Mammary epithelial cell (primary cell): ENCODE measurements at regions not wholly inside any gene's neighbourhood (a gene's known extent, or its start where the extent isn't known, plus 50 kb on each side); places are given as distances from the start of the nearest gene placed in this dataset.

Experiments
- CTCF ChIP-seq, 2 donors: IDR thresholded peaks in 1 of 2; conservative IDR thresholded peaks in 1 of 2; 2 replicates each; pipeline ENCODE4 v1.5.1; 2011 to 2012; ENCODE audit warnings: inconsistent platforms in 2 of 2, low read length in 2 of 2, mild to moderate bottlenecking in 2 of 2, control low read depth in 1 of 2, low read depth in 1 of 2; ENCODE audit not compliant: insufficient read depth in 1 of 2; ENCODE audit errors: extremely low read depth in 1 of 2
- EZH2 ChIP-seq: IDR thresholded peaks from 2 replicates; pipeline ENCODE4 v1.6.1; 2012; ENCODE audit warnings: low read length, inconsistent platforms, borderline replicate concordance

DNA sequence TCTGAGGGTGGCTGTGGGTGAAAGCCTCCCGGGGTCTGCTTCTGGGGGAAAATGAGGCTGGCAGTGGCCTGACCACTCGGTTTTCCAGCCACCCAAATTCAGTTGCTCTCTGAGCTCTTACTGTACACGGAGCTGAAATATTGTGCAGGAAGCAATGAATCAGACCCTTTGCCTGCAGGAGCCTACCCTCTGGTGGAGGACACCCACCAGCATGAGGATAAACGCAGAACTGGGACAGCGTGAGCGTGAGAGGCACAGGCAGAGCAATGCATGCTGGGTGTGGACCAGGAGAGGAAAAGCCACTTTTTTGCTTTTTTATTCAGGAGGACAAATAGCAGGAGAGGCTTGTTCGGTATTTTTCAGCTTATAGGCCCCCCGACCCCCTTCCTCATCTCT lies 298.0 kb downstream of the QKI start:
- no peak for TF ChIP-seq CTCF (conservative IDR thresholded peaks at IDR 0.05 in 1 of 2, IDR thresholded peaks at IDR 0.05 in 1 of 2; ENCODE audit: extremely low read depth in 1 of 2, insufficient read depth in 1 of 2, low read depth in 1 of 2, low read length in 2 of 2)
- TF ChIP-seq EZH2: no peak
